Transverse colon (tissue), 4 donors: ENCODE measurements at regions not wholly inside any gene's neighbourhood (a gene's known extent, or its start where the extent isn't known, plus 50 kb on each side); places are given as distances from the start of the nearest gene placed in this dataset.

Experiments used
- DNase-seq: peaks from one replicate; pipeline ENCODE4 v3.0.0-alpha.2; 2019
- H3K27ac ChIP-seq, 4 donors: fragments of 200-600 bp; sonication (generic); 2 replicates each; pipeline ENCODE4 v1.5.1; 2016 to 2018; ENCODE audit warnings: inconsistent platforms in 4 of 4
- H3K27me3 ChIP-seq: fragments of 200-600 bp; sonication (generic); 2 replicates; pipeline ENCODE4 v1.5.1; 2017; ENCODE audit warnings: inconsistent platforms
- H3K36me3 ChIP-seq, 4 donors: fragments of 200-600 bp; sonication (generic); 2 replicates each; pipeline ENCODE4 v1.5.1; 2017 to 2019; ENCODE audit warnings: inconsistent platforms in 4 of 4
- H3K4me1 ChIP-seq, 4 donors: fragments of 200-600 bp; sonication (generic); 2 replicates each; pipeline ENCODE4 v1.5.1; 2017 to 2020; ENCODE audit warnings: inconsistent platforms in 4 of 4
- H3K4me3 ChIP-seq, 4 donors: fragments of 200-600 bp; sonication (generic); 1 replicate in 1 of 4; 2 replicates in 3 of 4; pipeline versions ENCODE4 v1.5.1 to v1.6.1; 2017 to 2019; ENCODE audit warnings: inconsistent platforms in 4 of 4
- H3K9me3 ChIP-seq, 2 donors: fragments of 200-600 bp; sonication (generic); 2 replicates each; pipeline ENCODE4 v1.5.1; 2017 to 2019; ENCODE audit warnings: inconsistent platforms in 2 of 2
- CTCF ChIP-seq, 5 experiments: fragments of 200-600 bp in 3 of 5; fragments of 450-650 bp in 2 of 5; sonication (generic) in 3 of 5; IDR thresholded peaks; 1 replicate in 2 of 5; 2 replicates in 3 of 5; pipeline ENCODE4 v1.5.1; 2016 to 2017; ENCODE audit warnings: antibody characterized with exemption in 5 of 5, inconsistent platforms in 3 of 5, mild to moderate bottlenecking in 2 of 5, moderate library complexity in 1 of 5
- EP300 ChIP-seq: sonication (generic); formaldehyde crosslinking; IDR thresholded peaks from one replicate; pipeline ENCODE4 v1.6.1; 2017; ENCODE audit warnings: antibody characterized with exemption, low read depth
- POLR2A ChIP-seq: fragments of 450-650 bp; IDR thresholded peaks from one replicate; pipeline ENCODE4 v1.6.1; 2016; ENCODE audit warnings: antibody characterized with exemption, mild to moderate bottlenecking, moderate library complexity
- POLR2AphosphoS5 ChIP-seq, 3 donors: sonication (generic); formaldehyde crosslinking; IDR thresholded peaks; one replicate each; pipeline ENCODE4 v1.6.1; 2016; ENCODE audit warnings: antibody characterized with exemption in 3 of 3
- WGBS, 2 donors: methylation state at CpG; one replicate each; pipeline ENCODE4 v1.1.5; 2018; ENCODE audit warnings: low coverage in 1 of 2; 5-methylcytosine and 5-hydroxymethylcytosine counted together
- in situ Hi-C, 4 donors: fragments of 200-750 bp; cut with MboI; loops; one replicate each; pipeline versions ENCODE4 v1.15.0 to v1.15.1; 2017; ENCODE audit warnings: low sequenced_read_pairs in 3 of 4, low pct_ligation_motif_present in 1 of 4, low pct_unique_long_range_greater_than_20kb in 1 of 4
- intact Hi-C: fragments of 100-400 bp; cut with DNase I; formaldehyde crosslinking; loops from one replicate; pipeline ENCODE4 v1.15.1; 2023; ENCODE audit warnings: low total_unique reads

- H3K4me1 ChIP-seq = no peaks in the 10 kb centered on the region
- H3K4me3 ChIP-seq = no peak overlapping the region
- no peaks in the 10 kb centered on the region for H3K27me3 ChIP-seq
- TF ChIP-seq POLR2AphosphoS5 (IDR thresholded peaks at IDR 0.05) (no peak), CTCF (IDR thresholded peaks at IDR 0.05) (no peak), POLR2A (no peak), EP300 (no peak)
- intact Hi-C loops = no loop called here
- no peak overlapping the region for H3K27ac ChIP-seq
- in situ Hi-C loops = no loop called here
- H3K9me3 ChIP-seq = no peaks in the 10 kb centered on the region
- WGBS, 2 donors = 48 to 53% methylated on average over 2 of the region's 2 CpGs
- no peak for DNase-seq
- no peaks in the 10 kb centered on the region for H3K36me3 ChIP-seq
These were observed 155.8 kb upstream of the POU2AF2 start for GRCh38 chr11:111089759-111090158.

GRCh38 chr11:111088847-111089355, 156.6 kb upstream of the POU2AF2 start:
- in situ Hi-C loops = no loop called here
- H3K27me3 ChIP-seq = no peaks in the 10 kb centered on the region
- H3K4me3 ChIP-seq = no peak overlapping the region
- H3K9me3 ChIP-seq = no peaks in the 10 kb centered on the region
- intact Hi-C loops = no loop called here
- H3K4me1 ChIP-seq = no peaks in the 10 kb centered on the region
- no peak overlapping the region for H3K27ac ChIP-seq
- DNase-seq = no peak
- TF ChIP-seq POLR2A = no peak
- TF ChIP-seq EP300 = no peak
- TF ChIP-seq POLR2AphosphoS5 (IDR thresholded peaks at IDR 0.05) = no peak
- TF ChIP-seq CTCF (IDR thresholded peaks at IDR 0.05) = no peak
- WGBS, 2 donors = 63 to 78% methylated on average over 2 of the region's 2 CpGs
- H3K36me3 ChIP-seq = no peaks in the 10 kb centered on the region

- in situ Hi-C loops (no loop called here), intact Hi-C loops (no loop called here)
- TF ChIP-seq CTCF (IDR thresholded peaks at IDR 0.05) (no peak), POLR2AphosphoS5 (IDR thresholded peaks at IDR 0.05) (no peak), POLR2A (no peak), EP300 (no peak)
- no peak for DNase-seq
- Histone ChIP-seq H3K27me3 (no peaks in the 10 kb centered on the region), H3K36me3 (no peaks in the 10 kb centered on the region), H3K4me1 (peaks cover 0 to 3% (median 0%) of the 10 kb centered on the region in 4 donors), H3K27ac (no peak overlapping the region), H3K9me3 (no peaks in the 10 kb centered on the region), H3K4me3 (no peak overlapping the region)
- 74% methylated on average over 5 of the region's 5 CpGs; no CpG with 5 or more reads in 1 of the 2 donors for WGBS, 2 donors
These were observed 159.5 kb upstream of the POU2AF2 start for GRCh38 chr11:111086058-111086457.

GRCh38 chr11:111082664-111083063, 162.9 kb upstream of the POU2AF2 start:
- no peaks in the 10 kb centered on the region for H3K27me3 ChIP-seq
- no peak for DNase-seq
- 66 to 73% methylated on average over 3 to 5 of the region's 5 CpGs for WGBS, 2 donors
- H3K27ac ChIP-seq = no peak overlapping the region
- in situ Hi-C loops (no loop called here), intact Hi-C loops (no loop called here)
- no peaks in the 10 kb centered on the region for H3K9me3 ChIP-seq
- H3K36me3 ChIP-seq = no peaks in the 10 kb centered on the region
- H3K4me1 ChIP-seq = peaks cover 0 to 3% (median 0%) of the 10 kb centered on the region in 4 donors
- no peak overlapping the region for H3K4me3 ChIP-seq
- TF ChIP-seq CTCF (IDR thresholded peaks at IDR 0.05) (no peak), POLR2A (no peak), EP300 (no peak), POLR2AphosphoS5 (IDR thresholded peaks at IDR 0.05) (no peak)
